Stimulated activated CD8-positive, alpha-beta memory T cell treated with anti-CD3 and anti-CD28 coated beads, Interleukin-4, amount 100 ng/mL, for 48 hours (primary cell): ENCODE measurements at regions not wholly inside any gene's neighbourhood (a gene's known extent, or its start where the extent isn't known, plus 50 kb on each side); places are given as distances from the start of the nearest gene placed in this dataset.

Experiments used
- DNase-seq: peaks from one replicate; pipeline ENCODE4 v3.0.0-alpha.2; 2020

DNA sequence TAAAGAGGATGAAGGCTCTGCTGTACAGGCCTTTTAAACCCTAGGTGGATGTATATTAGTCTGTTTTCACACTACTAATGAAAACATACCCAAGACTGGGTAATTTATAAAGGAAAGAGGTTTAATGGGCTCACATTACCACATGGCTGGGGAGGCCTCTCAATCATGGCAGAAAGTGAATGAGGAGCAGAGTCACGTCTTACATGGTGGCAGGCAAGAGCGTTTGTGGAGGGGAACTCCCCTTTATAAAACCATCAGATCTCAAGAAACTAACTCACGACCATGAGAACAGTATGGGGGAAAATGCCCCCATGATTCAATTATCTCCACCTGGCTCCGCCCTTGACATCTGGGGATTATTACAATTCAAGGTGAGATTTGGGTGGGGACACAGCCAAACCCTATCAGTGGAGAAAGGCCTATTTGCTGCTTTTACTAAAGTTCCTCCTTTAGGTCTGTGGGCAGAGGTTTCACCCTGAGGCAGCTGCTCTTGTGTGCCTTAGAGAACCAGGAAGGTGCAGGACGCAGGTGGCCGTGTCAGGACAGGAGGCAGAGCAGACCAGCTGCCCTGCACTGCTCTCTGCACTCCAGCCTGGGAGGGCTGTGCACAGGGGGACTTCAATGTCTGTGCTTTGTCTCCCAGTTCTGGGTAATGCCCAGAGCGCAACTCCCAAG, 178.8 kb upstream of the HDAC4 start:
- DNase-seq: no peak

DNA sequence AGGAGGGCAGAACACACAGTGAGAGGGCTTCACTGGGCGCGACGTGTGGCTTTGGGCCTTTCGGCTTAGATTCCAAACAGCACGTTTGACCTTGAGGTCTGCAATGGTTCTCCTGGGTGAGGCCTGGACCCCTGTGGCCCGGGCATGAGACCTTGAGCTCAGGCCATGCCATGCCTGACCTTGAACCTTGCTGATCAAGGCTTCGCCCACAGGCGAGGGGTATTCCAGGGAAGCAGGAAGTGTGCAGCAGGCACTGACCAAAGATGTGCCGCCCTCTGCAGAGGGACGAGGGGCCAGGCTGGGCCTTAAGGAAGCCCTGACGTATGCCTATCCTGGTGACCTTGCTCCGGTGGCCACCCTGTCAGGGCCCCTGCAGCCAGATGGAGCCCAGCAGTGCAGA, 178.3 kb upstream of the HDAC4 start:
- no peak for DNase-seq

DNA sequence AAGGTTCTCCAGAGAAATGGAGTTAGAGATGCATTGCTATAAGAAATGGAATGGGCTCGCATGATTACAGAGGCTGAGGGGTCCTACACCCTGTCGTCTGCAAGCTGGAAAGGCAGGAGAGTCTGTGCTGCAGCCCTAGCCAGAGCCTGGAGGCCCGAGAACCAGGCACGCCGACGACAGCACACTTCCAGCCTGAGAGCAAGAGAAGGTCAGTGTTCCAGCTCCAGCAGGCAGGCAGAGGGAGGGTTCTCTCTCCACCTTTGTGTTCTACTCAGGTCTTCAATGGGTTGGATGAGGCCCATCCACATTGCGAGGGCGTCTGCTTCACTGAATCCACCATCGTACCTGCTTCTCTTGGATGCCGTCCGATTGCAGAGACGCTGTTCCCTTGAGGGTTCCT, 177.6 kb upstream of the HDAC4 start:
- no peak for DNase-seq

DNA sequence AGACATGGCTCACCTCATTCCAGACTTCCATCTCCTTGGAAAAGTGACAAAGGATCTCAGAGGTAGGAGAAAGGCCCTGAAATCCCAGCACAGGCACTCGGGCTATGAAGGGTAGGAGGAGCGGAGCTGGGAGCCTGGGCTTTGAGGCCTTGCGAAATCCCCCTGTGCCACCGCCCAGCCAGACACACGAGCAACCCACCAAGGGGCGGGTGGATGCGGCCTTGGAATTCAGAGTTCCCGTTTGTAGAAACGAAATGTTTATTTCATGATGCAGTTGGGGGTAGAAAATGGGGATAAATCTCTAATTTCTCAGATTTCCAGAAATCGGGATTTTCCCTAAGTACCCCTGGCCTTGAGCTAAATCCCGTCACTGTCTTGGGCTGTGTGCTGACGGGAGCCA, 177.1 kb upstream of the HDAC4 start:
- DNase-seq: no peak

DNA sequence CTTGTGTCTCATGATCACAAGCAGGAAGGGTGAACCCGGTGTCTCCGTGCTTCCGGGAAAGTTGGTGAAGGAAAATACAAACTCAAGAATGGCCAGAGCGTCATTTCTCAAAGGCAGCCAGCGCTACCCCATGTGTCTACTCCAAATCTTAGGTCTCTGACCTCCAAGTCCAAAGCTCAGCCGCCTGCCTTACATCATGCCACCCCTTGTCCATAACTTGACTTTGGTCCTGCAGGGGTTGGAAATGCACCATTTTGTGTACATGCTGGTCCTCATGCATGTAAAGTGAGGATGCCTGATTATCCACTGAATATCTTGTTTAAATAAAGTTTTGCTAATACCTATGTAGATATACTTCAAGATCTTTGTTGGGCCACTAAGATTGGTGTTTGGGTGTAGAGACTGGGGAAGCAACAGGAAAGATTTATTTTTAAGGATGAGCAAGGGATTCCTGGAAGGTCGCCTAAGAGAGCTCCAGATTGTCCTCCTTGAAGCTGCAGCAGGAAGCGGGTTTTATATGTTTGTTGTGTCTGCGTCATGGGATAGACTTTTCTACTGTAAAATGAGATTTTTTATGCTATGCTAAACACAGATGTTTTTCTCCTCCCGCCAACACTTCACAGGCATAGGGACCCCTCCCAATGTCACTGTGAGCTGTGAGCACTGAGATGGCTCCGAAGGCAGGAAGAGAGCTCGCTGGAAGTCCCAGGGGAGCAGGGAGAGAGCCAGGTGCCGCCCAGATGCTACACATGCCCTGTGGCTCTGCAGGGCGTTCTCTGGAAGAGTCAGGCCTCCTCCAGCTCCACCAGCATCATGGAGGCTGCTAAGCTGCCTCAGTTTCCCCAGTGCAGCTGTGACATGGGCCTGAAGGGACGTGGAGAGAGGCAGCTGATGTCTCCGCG, 176.2 kb upstream of the HDAC4 start:
- no peak for DNase-seq

DNA sequence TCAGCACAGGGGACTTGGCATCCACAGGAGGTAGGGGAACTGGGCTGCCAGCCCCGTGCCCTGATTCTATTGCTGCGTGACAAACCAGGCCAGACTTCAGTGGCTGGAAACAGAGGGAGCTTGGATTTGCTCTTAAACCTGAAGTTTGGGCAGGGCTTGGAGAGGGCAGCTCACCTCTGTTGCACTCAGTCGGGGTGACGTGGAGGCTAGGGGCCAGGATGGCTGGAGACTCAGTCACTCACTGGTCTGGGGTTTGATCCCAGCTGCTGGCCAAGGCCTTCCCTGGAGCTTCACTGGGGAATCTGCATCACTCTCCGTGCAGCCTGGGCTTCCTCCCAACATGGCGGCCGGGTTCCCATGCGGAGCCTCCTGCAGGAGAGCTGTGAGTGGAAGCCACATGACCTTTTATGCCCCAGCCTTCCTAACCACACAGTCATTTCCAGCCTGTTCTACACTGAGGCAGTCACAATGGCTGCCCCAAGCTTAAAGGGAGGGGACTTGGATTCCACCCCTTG, 175.2 kb upstream of the HDAC4 start:
- DNase-seq: no peak

DNA sequence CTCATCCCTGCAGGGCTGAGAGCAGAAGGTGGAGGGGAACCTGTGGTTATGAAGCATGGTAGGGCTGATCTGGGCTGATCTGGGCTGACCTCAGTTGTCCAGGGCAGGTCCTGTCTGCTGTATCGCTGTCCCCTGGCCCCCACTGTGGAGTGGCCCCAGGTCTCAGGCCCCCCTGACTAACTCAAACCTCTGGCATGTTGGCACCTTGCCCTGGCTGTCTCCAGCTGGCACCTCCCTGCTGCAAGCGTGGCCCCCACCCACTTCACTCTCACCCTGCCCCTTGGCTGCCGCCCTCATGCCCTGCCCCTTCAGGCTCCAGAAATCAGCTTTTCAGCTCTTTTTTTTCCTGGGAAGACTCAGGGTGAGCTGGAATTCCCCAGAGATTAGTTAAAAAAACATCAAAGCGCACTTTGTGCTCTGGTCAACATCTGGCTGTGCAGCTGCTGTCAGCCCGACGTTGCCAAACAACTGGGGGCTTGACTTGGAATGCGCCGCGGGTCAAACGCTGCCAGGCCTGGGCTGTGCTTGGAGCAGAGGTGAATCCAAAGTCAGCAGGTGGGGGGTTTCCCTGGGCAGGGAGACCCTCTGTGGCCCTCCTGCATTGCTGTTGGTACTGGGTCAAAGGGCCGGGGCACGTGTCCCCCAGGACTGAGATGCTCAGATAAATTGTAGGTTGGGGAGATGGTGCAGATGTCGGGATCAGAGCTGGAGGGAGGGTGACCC, 173.8 kb upstream of the HDAC4 start:
- DNase-seq: no peak

DNA sequence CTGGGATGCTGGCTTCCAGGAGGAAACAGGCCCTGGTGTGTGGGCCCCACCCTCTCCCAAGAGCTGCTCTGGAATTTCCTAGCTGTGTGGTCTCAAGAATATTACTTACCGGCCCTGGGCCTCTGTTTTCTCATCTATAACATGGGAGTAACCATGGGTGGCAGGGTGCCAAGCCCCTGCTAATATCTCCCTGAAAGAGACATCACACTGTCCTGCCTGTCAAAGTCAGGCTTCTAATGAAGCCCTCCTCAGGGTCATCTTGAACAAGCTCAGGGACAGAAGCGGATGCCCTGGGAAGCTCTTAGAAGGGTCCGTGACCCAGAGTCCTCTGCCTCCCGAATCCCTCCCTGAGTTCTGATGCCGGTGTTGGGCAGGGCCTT, 173.2 kb upstream of the HDAC4 start:
- DNase-seq: no peak

DNA sequence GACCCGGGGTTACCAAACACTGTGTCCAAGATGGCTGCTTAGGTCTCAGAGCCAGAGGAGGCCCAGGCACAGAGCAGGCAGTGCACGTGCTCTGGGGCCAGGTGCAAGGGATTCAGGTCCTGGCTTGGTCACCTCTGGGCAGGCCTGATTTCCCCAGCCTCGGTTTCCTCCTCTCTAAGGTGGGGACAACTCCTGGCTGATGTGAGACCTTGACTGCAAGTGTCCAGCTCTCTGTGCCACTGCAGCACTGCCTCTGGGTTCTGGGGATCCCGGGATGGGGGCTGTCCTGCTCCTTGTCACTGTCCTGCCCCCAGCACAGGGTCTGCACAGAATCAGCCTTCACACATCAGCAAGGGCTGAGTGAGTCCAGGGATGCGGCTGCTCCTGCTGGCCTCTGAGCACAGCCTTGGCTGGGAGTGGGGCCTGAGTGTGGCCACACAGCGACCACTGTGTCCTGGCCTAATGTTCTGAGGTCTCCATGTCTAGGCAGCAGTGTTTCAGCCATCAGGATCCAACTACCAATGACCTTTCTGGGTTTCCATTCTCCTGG, 170.2 kb upstream of the HDAC4 start:
- no peak for DNase-seq

DNA sequence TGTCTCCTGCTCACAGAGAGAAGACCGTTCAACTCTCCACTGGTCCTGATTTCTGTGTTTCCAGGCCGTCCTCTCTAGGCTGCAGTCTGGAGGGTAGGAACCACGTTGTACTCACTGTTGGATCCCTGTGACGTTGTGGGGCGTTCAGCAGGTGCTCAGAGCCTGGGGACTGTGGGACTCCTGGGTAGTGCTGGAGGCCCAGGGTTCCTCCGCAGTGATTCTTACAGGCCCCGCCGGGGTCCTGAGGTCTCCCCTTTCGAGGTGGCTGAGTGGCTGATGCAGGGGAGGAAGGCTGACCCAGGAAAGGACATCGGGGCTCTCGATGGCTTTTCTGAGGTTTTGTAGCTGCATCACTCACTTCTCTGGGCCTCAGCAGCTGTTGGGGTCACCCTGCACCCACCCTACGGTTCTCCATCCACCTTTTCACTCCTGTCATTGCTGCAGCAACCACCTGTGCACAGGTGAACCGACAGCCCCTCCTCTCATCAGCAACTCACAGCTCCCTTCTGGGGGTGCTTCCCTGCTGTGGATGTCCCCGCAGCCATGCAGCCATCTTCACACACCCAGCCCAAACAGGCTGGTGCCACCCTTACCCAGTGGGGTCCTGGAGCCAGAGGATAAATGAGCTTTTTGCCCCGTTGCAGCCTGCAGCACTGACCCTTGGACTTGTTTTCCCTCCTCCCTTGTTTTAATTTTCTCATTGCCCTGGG, 169.6 kb upstream of the HDAC4 start:
- DNase-seq: no peak

DNA sequence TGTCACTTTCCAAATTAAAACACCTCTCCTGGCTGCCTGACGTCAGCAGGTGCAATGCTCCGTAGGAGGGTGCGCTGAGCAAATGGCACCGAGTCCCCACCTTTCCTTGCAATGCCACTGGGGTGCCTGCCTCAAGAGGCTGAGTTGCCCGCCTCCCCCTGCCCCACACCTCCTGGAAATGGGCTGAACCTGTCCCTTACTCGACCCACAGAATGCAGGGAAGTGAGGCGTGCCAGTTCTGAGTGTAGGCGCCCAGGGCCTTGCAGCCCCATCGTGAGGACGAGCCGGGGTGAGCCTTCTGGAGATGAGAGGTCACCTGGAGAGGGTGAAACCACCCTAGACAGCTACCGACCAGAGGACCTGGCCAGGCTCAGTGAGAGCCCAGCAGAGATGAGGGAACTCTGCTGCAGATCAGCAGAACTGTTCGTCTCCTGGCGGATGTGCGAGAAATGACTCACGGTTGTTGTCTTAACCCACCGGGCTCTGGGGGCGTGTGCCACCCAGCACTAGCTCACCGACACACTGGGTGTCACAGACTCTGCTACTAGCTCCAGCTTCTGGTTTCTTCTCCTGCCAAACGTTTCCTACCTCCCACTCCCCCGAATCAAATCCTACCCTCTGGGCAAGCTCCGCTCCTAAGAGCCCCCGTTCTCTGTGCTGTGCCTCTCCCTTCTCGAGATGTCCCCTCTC, 168.7 kb upstream of the HDAC4 start:
- peak; percentile 36 for DNase-seq

DNA sequence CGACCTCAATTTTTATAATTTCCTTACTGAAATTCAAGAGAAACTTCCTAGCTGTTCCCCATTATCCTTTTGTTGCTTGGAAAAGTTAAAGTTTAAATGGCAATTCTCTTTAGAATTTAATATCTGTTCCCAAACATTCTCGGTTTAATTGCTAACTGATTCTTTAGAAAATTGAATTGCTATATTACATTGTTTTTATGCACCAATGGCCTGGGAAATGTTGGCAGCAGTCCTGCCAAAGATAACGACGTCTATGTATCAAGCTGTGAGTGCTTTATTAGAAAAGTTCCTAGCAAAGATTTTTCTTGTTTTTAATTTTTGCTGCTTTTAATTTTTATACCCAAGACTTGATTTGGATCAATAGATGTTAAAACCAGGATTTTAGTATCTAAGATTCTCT, 167.8 kb upstream of the HDAC4 start:
- DNase-seq: no peak

DNA sequence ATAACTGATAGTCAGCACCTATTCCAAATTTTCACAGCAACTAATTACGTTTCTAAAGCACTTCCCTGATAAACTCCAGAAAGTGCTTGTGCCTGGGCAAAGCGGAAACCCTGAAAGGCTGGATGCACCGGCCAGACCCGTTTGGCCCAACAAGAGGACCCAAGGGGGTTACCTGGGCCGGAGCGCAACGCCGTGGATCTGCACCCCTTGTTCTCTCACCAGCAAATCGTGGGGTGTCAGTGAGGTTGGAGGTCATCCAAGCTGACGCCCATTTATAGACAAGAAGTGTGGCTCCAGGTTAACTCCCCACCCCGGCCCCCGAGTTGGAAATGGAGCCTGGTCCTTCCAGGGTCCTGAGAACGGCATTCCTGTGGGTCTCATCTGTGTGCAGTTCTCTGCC, 167.0 kb upstream of the HDAC4 start:
- DNase-seq: no peak

DNA sequence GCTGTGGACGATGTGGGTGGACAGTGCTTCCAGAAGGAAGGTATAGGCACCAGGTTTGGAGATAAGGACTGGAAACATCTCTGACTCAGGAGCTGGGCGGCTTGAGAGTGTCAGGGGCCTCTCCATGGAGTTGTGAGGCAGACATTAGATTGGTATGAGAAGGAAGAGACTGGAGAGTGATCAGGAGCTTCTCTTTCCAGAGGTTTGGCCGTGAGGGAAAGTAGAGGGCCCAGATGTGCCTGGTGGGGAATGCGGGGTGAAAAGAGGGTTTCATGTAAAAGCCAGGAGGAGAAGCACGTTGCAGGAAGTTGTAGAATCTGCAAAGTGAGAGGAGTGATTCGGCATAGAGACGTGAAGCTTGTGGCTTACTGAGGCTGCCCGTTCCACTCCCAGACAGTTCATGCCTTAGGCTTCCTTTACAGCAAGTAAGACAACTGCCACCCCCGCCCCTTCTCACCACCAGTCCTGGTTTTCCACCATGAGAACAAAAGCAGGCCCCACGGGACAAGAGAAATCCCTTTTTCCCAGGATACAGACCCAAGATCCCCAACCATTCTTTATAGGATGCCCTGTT, 166.3 kb upstream of the HDAC4 start:
- no peak for DNase-seq

DNA sequence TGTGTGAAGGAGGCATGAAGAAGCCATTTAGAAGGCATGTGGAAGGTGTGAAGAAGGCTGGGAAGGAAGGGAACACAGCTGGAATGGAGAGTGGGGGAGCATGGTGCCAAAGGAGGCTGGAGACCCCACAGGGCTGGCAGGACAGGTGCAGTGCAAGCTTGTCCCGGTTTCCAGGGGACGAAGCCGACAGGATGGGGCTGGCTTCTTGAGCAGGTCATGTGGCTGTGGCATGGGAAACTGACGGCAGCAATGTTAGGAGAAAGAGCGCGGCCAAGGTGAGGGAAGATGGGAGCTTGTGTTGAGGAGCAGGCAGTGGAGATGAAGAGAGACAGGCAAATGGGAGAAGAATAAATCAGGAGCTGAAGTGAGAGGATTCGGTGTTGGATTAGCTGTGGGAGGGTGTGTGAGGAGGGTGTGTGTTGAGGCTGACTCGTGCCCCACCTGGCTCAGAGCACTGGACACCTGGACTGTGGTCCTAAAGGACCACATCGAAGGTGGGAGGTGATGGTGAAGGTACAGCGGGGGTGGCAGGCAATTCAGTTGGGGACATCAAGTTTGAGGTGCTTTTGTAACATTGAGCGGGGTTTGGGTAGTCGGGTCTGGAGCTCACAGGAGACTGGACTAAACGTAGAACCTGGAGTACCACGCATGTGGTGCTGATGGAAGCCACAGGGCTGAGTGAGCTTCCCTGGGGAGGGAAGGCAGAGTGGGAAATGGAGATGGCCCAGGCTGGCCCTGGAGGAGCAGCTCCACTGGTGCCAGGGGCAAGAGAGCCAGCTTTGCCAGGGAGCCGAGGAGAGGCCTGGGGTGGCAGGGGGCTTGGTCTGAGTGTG, 165.6 kb upstream of the HDAC4 start:
- no peak for DNase-seq

DNA sequence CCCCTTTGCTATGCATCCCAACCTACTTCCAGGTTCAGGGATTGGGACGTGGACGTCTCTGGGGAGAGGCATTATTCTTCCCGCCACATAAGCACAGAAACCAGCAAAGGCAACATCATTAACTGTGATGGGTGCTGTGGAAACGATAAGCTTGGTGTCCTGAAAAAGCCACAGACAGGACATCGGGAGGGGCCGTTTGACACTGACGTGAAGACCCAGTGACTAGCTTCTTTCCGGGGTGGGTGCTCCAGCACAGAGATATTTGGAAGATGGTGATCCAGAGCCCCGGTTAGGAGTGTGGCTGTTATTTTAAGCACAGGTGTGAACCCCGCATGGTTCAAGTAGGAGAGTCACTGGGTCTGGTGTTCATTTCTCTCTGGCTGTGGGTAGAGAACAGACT, 163.8 kb upstream of the HDAC4 start:
- no peak for DNase-seq

DNA sequence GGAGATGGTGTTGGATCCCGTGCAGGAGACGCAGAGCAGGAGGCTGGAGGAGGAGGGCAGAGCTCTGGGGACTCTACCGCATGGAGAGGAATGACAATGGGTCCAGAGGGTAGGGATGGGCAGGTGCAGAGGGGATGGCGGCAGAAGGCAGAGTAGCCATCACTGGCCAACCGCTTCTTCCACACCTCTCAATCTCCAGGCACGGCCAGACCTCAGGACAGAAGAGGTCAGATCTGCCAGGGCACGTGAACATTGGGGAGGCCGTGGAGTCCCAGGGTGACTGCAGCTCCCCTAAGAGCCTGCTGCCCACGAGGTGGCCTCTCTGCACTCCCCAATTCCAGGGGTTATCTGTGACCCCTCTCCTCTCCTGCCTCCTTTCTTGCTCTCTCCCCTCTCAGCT, 162.7 kb upstream of the HDAC4 start:
- DNase-seq: no peak

DNA sequence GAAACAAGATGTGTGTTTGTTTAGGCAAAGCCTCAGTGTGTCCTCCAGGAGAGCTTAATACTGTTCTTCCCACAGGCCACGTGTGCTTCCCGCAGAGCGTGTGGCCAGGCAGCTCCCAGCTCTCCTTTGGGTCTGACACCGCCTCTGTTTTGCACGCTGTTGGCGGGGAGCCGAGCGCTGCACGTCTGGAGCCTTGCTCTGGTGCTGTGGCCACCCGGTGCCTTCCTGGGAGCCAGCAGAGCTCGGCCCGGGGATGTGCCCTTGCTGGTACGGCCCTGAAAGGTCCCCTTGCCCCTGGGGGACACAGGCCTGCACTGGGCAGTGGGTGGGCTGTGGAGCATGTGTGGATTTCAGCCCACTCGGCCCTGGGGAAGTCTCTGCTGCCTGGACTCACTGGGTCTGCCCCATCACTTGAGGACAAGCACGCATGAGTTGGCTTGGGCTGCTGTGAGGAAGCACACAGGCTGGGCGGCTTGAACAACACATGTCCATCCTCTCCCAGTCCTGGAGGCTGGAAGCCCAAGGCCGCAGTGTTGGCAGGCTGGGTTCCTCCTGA, 160.7 kb upstream of the HDAC4 start:
- DNase-seq: no peak

DNA sequence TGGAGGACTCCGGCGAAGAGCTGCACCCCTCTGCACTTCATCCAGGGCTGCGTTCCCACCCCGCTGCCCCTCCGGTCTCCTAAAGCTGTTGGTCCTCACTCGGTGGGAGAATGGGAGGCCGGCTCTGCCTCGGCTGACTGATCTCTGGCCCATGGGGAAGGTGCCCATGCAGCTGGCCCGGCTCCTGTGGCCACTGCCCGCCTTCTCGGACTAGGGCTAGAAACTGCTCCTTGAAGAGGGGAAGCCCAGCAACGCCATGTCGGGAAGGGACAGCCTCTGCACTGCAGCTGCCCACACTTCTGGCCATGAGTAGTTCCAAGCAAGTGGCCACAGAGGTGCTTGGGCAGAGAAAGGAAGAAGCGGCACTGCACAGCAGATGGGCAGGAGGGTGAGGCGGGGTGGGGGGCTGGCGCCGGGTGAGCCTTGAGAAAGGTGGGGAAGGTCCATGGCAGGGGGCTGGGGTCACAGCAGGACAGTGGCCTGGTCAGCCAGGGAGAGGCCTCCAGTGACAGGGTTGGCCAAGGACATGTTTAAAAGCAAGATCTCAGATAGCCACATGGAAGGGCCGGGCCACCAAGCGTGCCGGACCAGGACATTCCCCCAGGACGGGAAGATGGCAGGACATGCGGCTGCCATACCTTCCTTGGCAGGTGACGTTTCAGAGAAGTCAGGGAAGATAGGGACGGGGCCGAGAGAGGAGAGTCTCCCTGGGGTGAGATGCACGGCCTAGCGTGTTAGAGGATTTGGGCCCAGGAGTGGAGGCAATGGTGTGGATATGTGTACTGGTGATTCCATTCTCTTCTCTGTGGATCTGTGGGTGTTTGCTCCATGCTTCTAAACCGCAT, 158.8 kb upstream of the HDAC4 start:
- no peak for DNase-seq
